ENCODE measurements at regions not wholly inside any gene's neighbourhood (a gene's known extent, or its start where the extent isn't known, plus 50 kb on each side); places are given as distances from the start of the nearest gene placed in this dataset.

GRCh38 chr6:145275787-145276186 lies 459.5 kb downstream of the EPM2A start:
- peaks cover 5% of the 10 kb centered on the region for H3K9me3 Mint-ChIP-seq
- no peak overlapping the region for H3K4me3 Mint-ChIP-seq
- H3K27ac Mint-ChIP-seq = no peak overlapping the region
- peaks cover 13% of the 10 kb centered on the region for H3K4me1 Mint-ChIP-seq
- TF ChIP-seq CTCF (IDR thresholded peaks at IDR 0.05; ENCODE audit: unreplicated experiment) = no peak
- DNase-seq (ENCODE audit: low spot score in 2 of 2, unreplicated experiment in 2 of 2) = no peak
- H3K27me3 Mint-ChIP-seq (ENCODE audit: low read depth) = no peaks in the 10 kb centered on the region
- H3K36me3 Mint-ChIP-seq = no peaks in the 10 kb centered on the region

GRCh38 chr6:145276756-145277155 lies 458.6 kb downstream of the EPM2A start:
- Mint-ChIP-seq H3K9me3 (peaks cover 5% of the 10 kb centered on the region), H3K27me3 (ENCODE audit: low read depth) (no peaks in the 10 kb centered on the region), H3K4me3 (no peak overlapping the region), H3K36me3 (no peaks in the 10 kb centered on the region), H3K27ac (no peak overlapping the region), H3K4me1 (peaks cover 9% of the 10 kb centered on the region)
- DNase-seq (ENCODE audit: low spot score in 2 of 2, unreplicated experiment in 2 of 2) = no peak
- no peak for TF ChIP-seq CTCF (IDR thresholded peaks at IDR 0.05; ENCODE audit: unreplicated experiment)

GRCh38 chr6:145277358-145278086 lies 457.8 kb downstream of the EPM2A start:
- DNase-seq (ENCODE audit: low spot score in 2 of 2, unreplicated experiment in 2 of 2) = no peak
- H3K4me1 Mint-ChIP-seq = peaks cover 9% of the 10 kb centered on the region
- H3K36me3 Mint-ChIP-seq = no peaks in the 10 kb centered on the region
- H3K27ac Mint-ChIP-seq = no peak overlapping the region
- no peak overlapping the region for H3K4me3 Mint-ChIP-seq
- H3K9me3 Mint-ChIP-seq = peaks cover 5% of the 10 kb centered on the region
- no peaks in the 10 kb centered on the region for H3K27me3 Mint-ChIP-seq (ENCODE audit: low read depth)
- no peak for TF ChIP-seq CTCF (IDR thresholded peaks at IDR 0.05; ENCODE audit: unreplicated experiment)

GRCh38 chr6:145278163-145278807 lies 457.0 kb downstream of the EPM2A start:
- no peak for DNase-seq (ENCODE audit: low spot score in 2 of 2, unreplicated experiment in 2 of 2)
- peaks cover 9% of the 10 kb centered on the region for H3K4me1 Mint-ChIP-seq
- H3K27ac Mint-ChIP-seq = no peak overlapping the region
- peaks cover 5% of the 10 kb centered on the region for H3K9me3 Mint-ChIP-seq
- H3K27me3 Mint-ChIP-seq (ENCODE audit: low read depth) = no peaks in the 10 kb centered on the region
- no peaks in the 10 kb centered on the region for H3K36me3 Mint-ChIP-seq
- no peak for TF ChIP-seq CTCF (IDR thresholded peaks at IDR 0.05; ENCODE audit: unreplicated experiment)
- no peak overlapping the region for H3K4me3 Mint-ChIP-seq

GRCh38 chr6:145279551-145279950 lies 455.8 kb downstream of the EPM2A start:
- H3K9me3 Mint-ChIP-seq = peaks cover 9% of the 10 kb centered on the region
- TF ChIP-seq CTCF (IDR thresholded peaks at IDR 0.05; ENCODE audit: unreplicated experiment) = no peak
- H3K4me1 Mint-ChIP-seq = peaks cover 9% of the 10 kb centered on the region
- H3K27ac Mint-ChIP-seq = no peak overlapping the region
- no peak overlapping the region for H3K4me3 Mint-ChIP-seq
- DNase-seq (ENCODE audit: low spot score in 2 of 2, unreplicated experiment in 2 of 2) = no peak
- H3K36me3 Mint-ChIP-seq = no peaks in the 10 kb centered on the region
- H3K27me3 Mint-ChIP-seq (ENCODE audit: low read depth) = peaks cover 2% of the 10 kb centered on the region
